B cell (primary cell): ENCODE measurements at regions not wholly inside any gene's neighbourhood (a gene's known extent, or its start where the extent isn't known, plus 50 kb on each side); places are given as distances from the start of the nearest gene placed in this dataset.

ENCODE experiments used
- ATAC-seq: fragments of 200-7000 bp; cut with Tn5 transposase; one replicate; pipeline ENCODE4 v1.10.0; 2021; ENCODE audit warnings: low read depth, mild to moderate bottlenecking, moderate number of reproducible peaks, moderate library complexity
- CTCF ChIA-PET: fragments of 350-600 bp; sonication (Branson Sonifier 250); formaldehyde crosslinking; loops from one replicate; lab custom pipeline; 2021; ENCODE audit warnings: antibody characterized with exemption, inconsistent platforms; lab: Charles Lee
- POLR2A ChIA-PET: fragments of 350-600 bp; sonication (Branson Sonifier 250); formaldehyde crosslinking; loops from one replicate; lab custom pipeline; 2021; ENCODE audit warnings: antibody characterized with exemption; lab: Charles Lee
- DNase-seq: peaks from one replicate; pipeline ENCODE4 v3.0.0; 2013
- H2AFZ ChIP-seq: 2 replicates; pipeline ENCODE4 v1.6.1; 2012; ENCODE audit warnings: mild to moderate bottlenecking, low read depth, low read length; ENCODE audit not compliant: insufficient read depth, poor library complexity, severe bottlenecking
- H3K27ac ChIP-seq, 2 donors: 1 replicate in 1 of 2; 2 replicates in 1 of 2; pipeline ENCODE4 v1.5.1; 2012 to 2013; ENCODE audit warnings: low read length in 2 of 2, mild to moderate bottlenecking in 2 of 2, moderate library complexity in 1 of 2
- H3K27me3 ChIP-seq, 4 experiments: fragments of 200-600 bp in 1 of 4; sonication (generic) in 1 of 4; replicated peaks in 1 of 4; 1 replicate in 2 of 4; 2 replicates in 2 of 4; pipeline versions ENCODE4 v1.6.1 to v1.7.0; 2013 to 2016; ENCODE audit warnings: low read length in 3 of 4, mild to moderate bottlenecking in 2 of 4, mixed read lengths in 1 of 4, moderate library complexity in 1 of 4; ENCODE audit not compliant: insufficient read depth in 4 of 4, control insufficient read depth in 3 of 4; ENCODE audit errors: control extremely low read depth in 1 of 4
- H3K36me3 ChIP-seq, 2 experiments: replicated peaks in 1 of 2; 1 replicate in 1 of 2; 2 replicates in 1 of 2; pipeline versions ENCODE4 v1.6.1 to v1.7.1; 2013; ENCODE audit warnings: low read length in 1 of 2; ENCODE audit not compliant: insufficient read depth in 2 of 2, control insufficient read depth in 1 of 2; ENCODE audit errors: control extremely low read depth in 1 of 2, extremely low read depth in 1 of 2
- H3K4me1 ChIP-seq, 2 donors: fragments of 200-600 bp in 1 of 2; sonication (generic) in 1 of 2; 1 replicate in 1 of 2; 2 replicates in 1 of 2; pipeline versions ENCODE4 v1.5.1 to v1.6.1; 2013 to 2017; ENCODE audit warnings: low read length in 2 of 2; ENCODE audit not compliant: control insufficient read depth in 2 of 2, insufficient read depth in 2 of 2
- H3K4me2 ChIP-seq: replicated peaks from 2 replicates; pipeline ENCODE3; 2012; ENCODE audit warnings: mild to moderate bottlenecking, low read depth, low read length; ENCODE audit not compliant: poor library complexity, severe bottlenecking
- H3K4me3 ChIP-seq, 5 experiments: fragments of 200-600 bp in 1 of 5; sonication (generic) in 1 of 5; 1 replicate in 3 of 5; 2 replicates in 2 of 5; pipeline versions ENCODE4 v1.5.1 to v1.7.0; 2011 to 2016; ENCODE audit warnings: low read length in 4 of 5, mild to moderate bottlenecking in 4 of 5, low read depth in 2 of 5, control low read depth in 1 of 5, moderate library complexity in 1 of 5; ENCODE audit not compliant: insufficient read depth in 1 of 5; ENCODE audit errors: control extremely low read depth in 1 of 5, extremely low read depth in 1 of 5
- H3K79me2 ChIP-seq: fragments of 200-600 bp; sonication (generic); one replicate; pipeline ENCODE4 v1.6.0; 2016; ENCODE audit warnings: low read length; ENCODE audit not compliant: control insufficient read depth, insufficient read depth
- H3K9ac ChIP-seq: fragments of 200-600 bp; sonication (generic); 2 replicates; pipeline ENCODE4 v1.6.1; 2017; ENCODE audit warnings: mild to moderate bottlenecking, low read length, moderate library complexity
- H3K9me3 ChIP-seq, 3 donors: one replicate each; pipeline versions ENCODE4 v1.6.1 to v1.7.1; 2013; ENCODE audit warnings: low read length in 2 of 3; ENCODE audit not compliant: control insufficient read depth in 2 of 3, insufficient read depth in 1 of 3; ENCODE audit errors: control extremely low read depth in 1 of 3
- H4K20me1 ChIP-seq: 2 replicates; pipeline ENCODE4 v1.6.0; 2012; ENCODE audit warnings: mild to moderate bottlenecking, low read length; ENCODE audit not compliant: insufficient read depth, control insufficient read depth, poor library complexity, severe bottlenecking
- H3K27ac Mint-ChIP-seq: one replicate; pipeline ENCODE4 v1.8.0; 2021; ENCODE audit warnings: mixed read lengths
- H3K27me3 Mint-ChIP-seq: one replicate; pipeline ENCODE4 v1.8.0; 2021; ENCODE audit warnings: mixed read lengths
- H3K4me1 Mint-ChIP-seq: one replicate; pipeline ENCODE4 v1.8.0; 2021; ENCODE audit warnings: mixed read lengths
- H3K4me3 Mint-ChIP-seq: one replicate; pipeline ENCODE4 v1.8.0; 2021; ENCODE audit warnings: mixed read lengths
- H3K9me3 Mint-ChIP-seq: one replicate; pipeline ENCODE4 v1.8.0; 2022; ENCODE audit warnings: mixed read lengths; ENCODE audit not compliant: insufficient read depth
- EZH2 ChIP-seq: IDR thresholded peaks from 2 replicates; pipeline ENCODE4 v1.6.1; 2012; ENCODE audit warnings: borderline replicate concordance, low read depth, mild to moderate bottlenecking, moderate library complexity, low read length; ENCODE audit not compliant: insufficient read depth, poor library complexity, severe bottlenecking
- WGBS: methylation state at CpG from one replicate; pipeline ENCODE4 v1.1.5; 2013; ENCODE audit warnings: missing lambda C conversion rate; ENCODE audit not compliant: insufficient coverage; 5-methylcytosine and 5-hydroxymethylcytosine counted together
- intact Hi-C: fragments of 100-400 bp; cut with micrococcal nuclease; formaldehyde crosslinking; loops from one replicate; pipeline ENCODE4 v1.10.0; 2022
- TF ChIP-seq, protein P1 (sequence below): fragments of 200-600 bp; IDR thresholded peaks from one replicate; pipeline ENCODE4 v1.8.0; 2022; ENCODE audit warnings: antibody characterized with exemption, mild to moderate bottlenecking

DNA sequence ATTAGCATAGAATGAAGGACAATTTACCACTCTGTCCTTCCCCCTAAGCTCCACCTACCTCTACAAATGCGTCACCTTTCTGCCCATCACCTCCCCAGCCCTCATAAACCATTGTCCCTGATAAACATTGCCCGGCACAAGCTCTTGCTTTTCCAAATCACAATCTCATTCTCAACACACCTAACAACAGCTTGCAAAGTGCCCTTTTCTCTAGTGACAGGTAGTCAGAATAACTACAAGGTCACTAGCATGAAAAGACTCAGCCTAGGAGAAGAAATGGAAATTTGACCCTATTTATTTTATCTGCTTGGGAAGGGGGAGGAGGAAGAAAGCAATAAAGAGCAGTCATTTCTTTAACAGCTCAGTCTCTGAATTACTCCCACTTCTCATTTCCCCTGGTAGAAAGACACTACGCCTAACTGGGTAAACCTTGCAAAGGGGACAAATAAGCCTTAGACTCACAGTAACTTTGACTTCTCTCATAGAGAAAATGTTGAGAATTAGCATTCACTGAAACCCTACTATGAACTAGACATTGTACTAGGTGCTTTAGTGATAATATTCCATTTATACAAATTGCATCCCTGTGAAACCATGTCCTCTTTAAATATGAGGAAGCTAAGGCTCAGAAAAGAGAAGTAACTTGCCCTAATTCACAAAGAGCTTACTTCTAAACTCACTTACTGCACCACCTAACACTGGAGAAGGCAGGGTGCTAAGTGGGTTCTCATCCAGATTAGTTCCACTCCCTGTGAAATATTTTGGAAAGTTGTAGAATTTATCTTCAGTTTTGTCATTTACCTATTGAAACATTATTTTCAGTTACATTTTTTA lies 116.2 kb upstream of the FNDC3A start:
- no peak overlapping the region for H3K4me3 Mint-ChIP-seq
- POLR2A ChIA-PET: no interaction called here
- CTCF ChIA-PET: no interaction called here
- intact Hi-C loops: no loop called here
- Histone ChIP-seq H2AFZ (peak overlapping the region; percentile 10), H4K20me1 (no peaks in the 10 kb centered on the region), H3K4me2 (peak overlapping the region; percentile 0), H3K27me3 (peaks cover 0 to 4% (median 0%) of the 10 kb centered on the region in 4 experiments), H3K4me3 (no peak overlapping the region), H3K9ac (no peak overlapping the region), H3K27ac (no peak overlapping the region), H3K36me3 (no peaks in the 10 kb centered on the region), H3K79me2 (no peaks in the 10 kb centered on the region), H3K9me3 (no peaks in the 10 kb centered on the region), H3K4me1 (peaks cover 0 to 5% of the 10 kb centered on the region in 2 donors)
- no peak for ATAC-seq
- H3K27ac Mint-ChIP-seq: no peak overlapping the region
- peak; percentile 8 for DNase-seq
- TF ChIP-seq, protein P1, sequence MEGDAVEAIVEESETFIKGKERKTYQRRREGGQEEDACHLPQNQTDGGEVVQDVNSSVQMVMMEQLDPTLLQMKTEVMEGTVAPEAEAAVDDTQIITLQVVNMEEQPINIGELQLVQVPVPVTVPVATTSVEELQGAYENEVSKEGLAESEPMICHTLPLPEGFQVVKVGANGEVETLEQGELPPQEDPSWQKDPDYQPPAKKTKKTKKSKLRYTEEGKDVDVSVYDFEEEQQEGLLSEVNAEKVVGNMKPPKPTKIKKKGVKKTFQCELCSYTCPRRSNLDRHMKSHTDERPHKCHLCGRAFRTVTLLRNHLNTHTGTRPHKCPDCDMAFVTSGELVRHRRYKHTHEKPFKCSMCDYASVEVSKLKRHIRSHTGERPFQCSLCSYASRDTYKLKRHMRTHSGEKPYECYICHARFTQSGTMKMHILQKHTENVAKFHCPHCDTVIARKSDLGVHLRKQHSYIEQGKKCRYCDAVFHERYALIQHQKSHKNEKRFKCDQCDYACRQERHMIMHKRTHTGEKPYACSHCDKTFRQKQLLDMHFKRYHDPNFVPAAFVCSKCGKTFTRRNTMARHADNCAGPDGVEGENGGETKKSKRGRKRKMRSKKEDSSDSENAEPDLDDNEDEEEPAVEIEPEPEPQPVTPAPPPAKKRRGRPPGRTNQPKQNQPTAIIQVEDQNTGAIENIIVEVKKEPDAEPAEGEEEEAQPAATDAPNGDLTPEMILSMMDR: no peak
- TF ChIP-seq EZH2: no peak
- peaks cover 10% of the 10 kb centered on the region for H3K4me1 Mint-ChIP-seq
- peaks cover 3% of the 10 kb centered on the region for H3K27me3 Mint-ChIP-seq
- H3K9me3 Mint-ChIP-seq: no peaks in the 10 kb centered on the region
- 86% methylated on average over 2 of the region's 3 CpGs for WGBS

- Mint-ChIP-seq H3K27ac (no peak overlapping the region), H3K4me1 (peaks cover 10% of the 10 kb centered on the region), H3K9me3 (no peaks in the 10 kb centered on the region), H3K4me3 (no peak overlapping the region), H3K27me3 (peaks cover 3% of the 10 kb centered on the region)
- POLR2A ChIA-PET: no interaction called here
- Histone ChIP-seq H3K9ac (no peak overlapping the region), H3K27ac (no peak overlapping the region), H3K4me3 (no peak overlapping the region), H3K79me2 (no peaks in the 10 kb centered on the region), H3K4me2 (no peak overlapping the region), H3K9me3 (no peaks in the 10 kb centered on the region), H3K36me3 (no peaks in the 10 kb centered on the region), H3K4me1 (peaks cover 0 to 5% of the 10 kb centered on the region in 2 donors), H4K20me1 (no peaks in the 10 kb centered on the region), H2AFZ (no peak overlapping the region), H3K27me3 (peaks cover 0 to 4% (median 0%) of the 10 kb centered on the region in 4 experiments)
- TF ChIP-seq, protein P1: no peak
- no peak for TF ChIP-seq EZH2
- WGBS: no CpG with 5 or more reads among the region's 1 CpG
- DNase-seq (no peak), ATAC-seq (no peak)
- CTCF ChIA-PET: no interaction called here
- intact Hi-C loops: no loop called here
Observed at GRCh38 chr13:48860364-48860763, 115.3 kb upstream of the FNDC3A start.
